ENCODE measurements at regions not wholly inside any gene's neighbourhood (a gene's known extent, or its start where the extent isn't known, plus 50 kb on each side); places are given as distances from the start of the nearest gene placed in this dataset.
"Not testable (repeated sequence)": the region's sequence is repeated elsewhere in the genome, so short reads cannot be mapped to it uniquely, and the experiment has no call there.

- no peak for DNase-seq
These were observed 542.1 kb upstream of the ATP2B1 start for GRCh38 chr12:90250766-90251165.

GRCh38 chr12:90250042-90250441, 541.4 kb upstream of the ATP2B1 start:
- DNase-seq, result no peak

GRCh38 chr12:90246688-90247087, 538.0 kb upstream of the ATP2B1 start:
- no peak for DNase-seq

- no peak for DNase-seq
These were observed 536.8 kb upstream of the ATP2B1 start for GRCh38 chr12:90245391-90245790.

- DNase-seq, result no peak
These were observed 535.6 kb upstream of the ATP2B1 start for GRCh38 chr12:90244232-90244631.

GRCh38 chr12:90243211-90243610, 534.6 kb upstream of the ATP2B1 start:
- no peak for DNase-seq

GRCh38 chr12:90239732-90240260, 531.2 kb upstream of the ATP2B1 start:
- DNase-seq, result no peak

GRCh38 chr12:90238663-90239271, 530.1 kb upstream of the ATP2B1 start:
- DNase-seq, result no peak

- DNase-seq, result no peak
These were observed 529.2 kb upstream of the ATP2B1 start for GRCh38 chr12:90237841-90238240.

- no peak for DNase-seq
These were observed 527.0 kb upstream of the ATP2B1 start for GRCh38 chr12:90235642-90236041.

GRCh38 chr12:90234472-90234871, 525.8 kb upstream of the ATP2B1 start:
- DNase-seq, result no peak

- DNase-seq, result no peak
These were observed 524.8 kb upstream of the ATP2B1 start for GRCh38 chr12:90233168-90234100.

- DNase-seq, result no peak
These were observed 521.0 kb upstream of the ATP2B1 start for GRCh38 chr12:90229407-90230170.

- DNase-seq, result no peak
These were observed 517.6 kb upstream of the ATP2B1 start for GRCh38 chr12:90226211-90226610.

GRCh38 chr12:90216815-90217214, 508.2 kb upstream of the ATP2B1 start:
- no peak for DNase-seq

GRCh38 chr12:90216020-90216552, 507.4 kb upstream of the ATP2B1 start:
- no peak for DNase-seq

GRCh38 chr12:90211017-90211416, 502.4 kb upstream of the ATP2B1 start:
- DNase-seq, result no peak

- DNase-seq, result no peak
These were observed 500.4 kb upstream of the ATP2B1 start for GRCh38 chr12:90209029-90209428.

GRCh38 chr12:90208379-90208778, 499.7 kb upstream of the ATP2B1 start:
- not testable (repeated sequence) for DNase-seq

GRCh38 chr12:90207799-90208198, 499.2 kb upstream of the ATP2B1 start:
- no peak for DNase-seq

- no peak for DNase-seq
These were observed 496.5 kb upstream of the ATP2B1 start for GRCh38 chr12:90205165-90205564.

- no peak for DNase-seq
These were observed 494.9 kb upstream of the ATP2B1 start for GRCh38 chr12:90203556-90203955.

- DNase-seq, result no peak
These were observed 490.4 kb upstream of the ATP2B1 start for GRCh38 chr12:90199006-90199405.

All from NCI-H187 treated with DMSO at 0.1 percent for 48 hours (cell line).